Left cardiac atrium (tissue), 4 donors: ENCODE measurements at regions not wholly inside any gene's neighbourhood (a gene's known extent, or its start where the extent isn't known, plus 50 kb on each side); places are given as distances from the start of the nearest gene placed in this dataset.
A peak's percentile ranks its signal among the peaks of the same experiment; 100 is the strongest.
"Not testable (repeated sequence)": the region's sequence is repeated elsewhere in the genome, so short reads cannot be mapped to it uniquely, and the experiment has no call there.

Source experiments
- ATAC-seq, 2 donors: fragments of 200-7000 bp; cut with Tn5 transposase; one replicate each; pipeline ENCODE4 v1.9.1; 2020; ENCODE audit warnings: mild to moderate bottlenecking in 2 of 2, moderate library complexity in 2 of 2
- DNase-seq: peaks from one replicate; pipeline ENCODE4 v3.0.0-alpha.2; 2020
- intact Hi-C, 2 donors: fragments of 100-400 bp; cut with DNase I; formaldehyde crosslinking; loops; one replicate each; pipeline versions ENCODE4 v1.14.1 to v1.15.1; 2022 to 2023
- donor health status: DM: no; HTN: yes; CAD: no.
- donor health status: DM: no; HTN: yes; CAD: no; lungs with severe emphysema.
- donor health status: DM: yes; HTN: yes; CAD: no.
- donor health status: Dilated cardiomyopathy.

GRCh38 chr12:79995385-79996084 is 60.6 kb upstream of the PPP1R12A start:
- DNase-seq, ATAC-seq, intact Hi-C loops: not testable (repeated sequence)

- intact Hi-C loops, result no loop called here
- ATAC-seq (no peak), DNase-seq (no peak)
Observed at GRCh38 chr12:79993106-79993862, 58.4 kb upstream of the PPP1R12A start.

GRCh38 chr12:79991586-79991985 is 56.7 kb upstream of the PPP1R12A start:
- ATAC-seq (no peak), DNase-seq (no peak)
- intact Hi-C loops, result no loop called here

GRCh38 chr12:79990509-79991338 is 55.8 kb upstream of the PPP1R12A start:
- intact Hi-C loops, result not testable (repeated sequence)

GRCh38 chr12:79988368-79988767 is 53.5 kb upstream of the PPP1R12A start:
- peak in 1 of 2 donors; percentile 23 for ATAC-seq
- intact Hi-C loops, result no loop called here
- no peak for DNase-seq

More at GRCh38 chr12:79990509-79991338, 55.8 kb upstream of the PPP1R12A start:
- ATAC-seq, DNase-seq: not testable (repeated sequence)

GRCh38 chr12:79987731-79988130 is 52.8 kb upstream of the PPP1R12A start:
- ATAC-seq, result no peak
- no peak for DNase-seq
- intact Hi-C loops, result no loop called here
